NT2/D1 (cell line): ENCODE measurements at regions not wholly inside any gene's neighbourhood (a gene's known extent, or its start where the extent isn't known, plus 50 kb on each side); places are given as distances from the start of the nearest gene placed in this dataset.
"Not testable (repeated sequence)": the region's sequence is repeated elsewhere in the genome, so short reads cannot be mapped to it uniquely, and the experiment has no call there.

Experiments used
- DNase-seq: peaks from one replicate; pipeline ENCODE4 v3.0.0-alpha.2; 2011; ENCODE audit warnings: low read depth, low spot score
- H3K27me3 ChIP-seq: 2 replicates; pipeline ENCODE4 v1.6.0; 2011; ENCODE audit warnings: mild to moderate bottlenecking; ENCODE audit not compliant: insufficient read length, insufficient read depth
- H3K36me3 ChIP-seq: 2 replicates; pipeline ENCODE4 v1.6.1; 2011; ENCODE audit warnings: mild to moderate bottlenecking, low read length, mixed read lengths; ENCODE audit not compliant: insufficient read depth, insufficient read length
- H3K4me1 ChIP-seq: 2 replicates; pipeline ENCODE4 v1.5.1; 2011; ENCODE audit not compliant: insufficient read depth, insufficient read length
- H3K4me3 ChIP-seq: 2 replicates; pipeline ENCODE4 v1.5.1; 2011; ENCODE audit warnings: low read depth; ENCODE audit not compliant: insufficient read length
- H3K9ac ChIP-seq: 2 replicates; pipeline ENCODE4 v1.6.0; 2011; ENCODE audit warnings: low read depth; ENCODE audit not compliant: insufficient read length
- H3K9me3 ChIP-seq: 2 replicates; pipeline ENCODE4 v1.5.1; 2011; ENCODE audit warnings: mild to moderate bottlenecking, low read length; ENCODE audit not compliant: insufficient read depth
- SUZ12 ChIP-seq: IDR thresholded peaks from 2 replicates; pipeline ENCODE4 v1.6.1; 2011; ENCODE audit not compliant: insufficient read length, insufficient read depth; ENCODE audit errors: extremely low read depth
- YY1 ChIP-seq: IDR thresholded peaks from 2 replicates; pipeline ENCODE4 v1.6.1; 2011; ENCODE audit not compliant: insufficient read length, insufficient read depth
- ZNF274 ChIP-seq: IDR thresholded peaks from 2 replicates; pipeline ENCODE4 v1.6.1; 2011; ENCODE audit warnings: mild to moderate bottlenecking, low read depth, low read length

DNA sequence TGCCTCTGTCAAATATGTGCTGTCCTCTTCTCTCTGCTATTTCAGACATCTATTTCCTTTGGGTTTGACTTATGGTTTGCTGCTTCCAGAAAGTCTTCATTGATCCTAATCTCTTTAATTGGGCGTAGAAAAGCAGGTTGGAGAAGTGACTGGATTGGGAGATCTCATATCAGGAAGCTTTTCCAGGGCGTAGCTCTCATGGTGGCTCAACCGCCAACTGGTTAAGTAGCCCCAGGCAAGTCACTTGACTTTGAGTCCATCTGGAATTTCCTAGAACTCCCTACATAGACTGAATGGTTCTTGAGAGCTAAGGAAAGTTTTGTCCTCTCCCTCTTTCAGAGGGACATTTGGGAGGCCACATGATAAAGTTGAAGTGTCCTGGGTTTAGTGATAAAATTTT lies 192.3 kb upstream of the GLRA1 start:
- no peaks in the 10 kb centered on the region for H3K36me3 ChIP-seq
- TF ChIP-seq ZNF274 (no peak), SUZ12 (no peak), YY1 (no peak)

DNA sequence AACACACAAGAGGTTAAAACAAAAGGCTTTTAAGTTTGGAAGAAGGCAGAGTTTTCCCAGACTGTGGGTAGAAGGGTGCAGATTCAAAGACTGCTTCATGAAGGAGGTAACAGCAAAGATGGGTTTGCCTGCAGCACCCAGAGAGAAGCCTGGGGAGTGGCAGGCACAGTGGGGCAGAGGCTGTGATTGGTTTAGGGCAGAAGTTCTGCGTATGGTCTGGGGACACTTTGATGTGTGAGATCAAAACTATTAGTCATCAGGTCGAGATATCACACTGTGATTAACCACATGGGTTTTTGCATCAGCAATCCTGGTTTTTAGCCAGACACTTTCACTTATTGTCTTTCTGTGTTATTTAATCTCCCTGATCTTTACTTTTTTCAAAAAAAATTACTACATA lies 188.8 kb upstream of the GLRA1 start:
- DNase-seq, result no peak
- H3K4me3 ChIP-seq, result no peak overlapping the region
- H3K36me3 ChIP-seq, result no peaks in the 10 kb centered on the region
- TF ChIP-seq YY1, result no peak
- TF ChIP-seq ZNF274, result no peak
- TF ChIP-seq SUZ12, result no peak
- H3K4me1 ChIP-seq, result no peaks in the 10 kb centered on the region
- H3K9ac ChIP-seq, result no peak overlapping the region
- no peaks in the 10 kb centered on the region for H3K27me3 ChIP-seq
- H3K9me3 ChIP-seq, result no peaks in the 10 kb centered on the region

More for the DNA sequence above, 192.3 kb upstream of the GLRA1 start:
- no peaks in the 10 kb centered on the region for H3K4me1 ChIP-seq
- no peak overlapping the region for H3K4me3 ChIP-seq
- DNase-seq, result no peak
- no peak overlapping the region for H3K9ac ChIP-seq
- no peaks in the 10 kb centered on the region for H3K27me3 ChIP-seq
- no peaks in the 10 kb centered on the region for H3K9me3 ChIP-seq

DNA sequence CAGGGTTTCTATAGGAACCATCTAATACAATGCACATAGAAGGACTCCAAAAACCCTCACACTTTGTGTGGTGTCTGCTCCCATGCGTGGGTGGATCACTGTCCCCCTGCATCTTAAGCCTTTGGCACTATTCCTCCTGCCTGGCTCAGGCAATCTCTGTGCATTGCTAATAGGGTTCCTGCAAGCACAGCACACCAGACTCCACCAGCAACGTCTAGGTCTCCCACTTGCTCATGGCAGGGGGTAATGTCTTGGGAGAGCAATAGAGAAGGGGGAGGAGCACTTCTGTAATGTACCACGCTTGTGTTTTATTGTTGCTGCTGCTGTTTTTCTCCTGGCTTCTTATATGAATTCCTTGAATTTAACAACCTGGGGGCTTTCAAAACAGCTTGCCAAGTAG lies 182.6 kb upstream of the GLRA1 start:
- no peaks in the 10 kb centered on the region for H3K27me3 ChIP-seq
- no peak overlapping the region for H3K4me3 ChIP-seq
- no peak overlapping the region for H3K9ac ChIP-seq
- no peak for DNase-seq
- TF ChIP-seq ZNF274 (no peak), SUZ12 (no peak), YY1 (no peak)
- H3K36me3 ChIP-seq, result no peaks in the 10 kb centered on the region
- H3K9me3 ChIP-seq, result peaks cover 2% of the 10 kb centered on the region; the same call in 1 of the 2 replicates
- H3K4me1 ChIP-seq, result peaks cover 5% of the 10 kb centered on the region

DNA sequence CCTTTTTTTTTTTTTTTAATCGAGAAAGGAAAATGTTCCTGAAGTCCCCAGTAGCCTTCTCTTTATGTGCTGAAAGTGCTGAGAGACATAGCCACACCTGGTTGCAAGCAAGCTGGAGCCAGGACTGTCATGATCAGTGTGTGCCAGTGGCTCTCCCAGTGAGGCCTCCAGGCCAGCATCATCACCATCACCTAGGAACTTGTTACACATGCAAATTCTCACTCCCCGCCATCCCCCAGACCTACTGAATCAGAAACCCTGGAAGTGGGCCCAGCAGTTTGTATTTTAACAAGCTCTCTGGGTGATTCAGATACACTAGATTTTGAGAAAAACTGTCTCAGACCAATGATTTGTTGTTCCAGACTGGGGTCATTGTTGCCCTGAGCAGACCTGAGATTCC lies 181.9 kb upstream of the GLRA1 start:
- Histone ChIP-seq H3K9ac (no peak overlapping the region), H3K36me3 (no peaks in the 10 kb centered on the region), H3K27me3 (no peaks in the 10 kb centered on the region), H3K4me3 (no peak overlapping the region), H3K4me1 (peaks cover 5% of the 10 kb centered on the region), H3K9me3 (peaks cover 6% of the 10 kb centered on the region; the same call in 1 of the 2 replicates)
- TF ChIP-seq ZNF274 (no peak), YY1 (no peak), SUZ12 (no peak)
- DNase-seq, result no peak

DNA sequence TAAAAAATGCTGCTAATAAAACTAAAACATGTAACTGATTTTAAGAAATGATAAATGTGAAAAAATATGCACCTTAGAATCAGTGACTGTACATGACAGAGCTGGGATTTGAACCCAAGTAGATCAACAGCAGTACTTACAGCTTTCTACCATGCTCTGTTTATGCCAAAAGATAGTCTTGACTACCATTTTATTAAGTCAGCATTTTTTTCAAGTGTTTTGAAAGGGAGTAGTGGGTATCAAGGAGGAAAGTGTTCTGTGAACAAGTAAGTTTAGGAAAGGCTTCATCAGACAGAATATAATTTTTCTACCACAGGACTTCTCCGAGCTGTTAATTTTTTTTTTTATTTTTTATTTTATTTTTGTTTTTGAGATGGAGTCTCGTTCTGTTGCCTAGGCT lies 180.4 kb upstream of the GLRA1 start:
- TF ChIP-seq SUZ12, result no peak
- TF ChIP-seq ZNF274, result no peak
- TF ChIP-seq YY1, result no peak
- Histone ChIP-seq H3K9ac (no peak overlapping the region), H3K27me3 (no peaks in the 10 kb centered on the region), H3K4me1 (peaks cover 5% of the 10 kb centered on the region), H3K36me3 (no peaks in the 10 kb centered on the region), H3K9me3 (peaks cover 6% of the 10 kb centered on the region; the same call in 1 of the 2 replicates), H3K4me3 (no peak overlapping the region)
- no peak for DNase-seq

DNA sequence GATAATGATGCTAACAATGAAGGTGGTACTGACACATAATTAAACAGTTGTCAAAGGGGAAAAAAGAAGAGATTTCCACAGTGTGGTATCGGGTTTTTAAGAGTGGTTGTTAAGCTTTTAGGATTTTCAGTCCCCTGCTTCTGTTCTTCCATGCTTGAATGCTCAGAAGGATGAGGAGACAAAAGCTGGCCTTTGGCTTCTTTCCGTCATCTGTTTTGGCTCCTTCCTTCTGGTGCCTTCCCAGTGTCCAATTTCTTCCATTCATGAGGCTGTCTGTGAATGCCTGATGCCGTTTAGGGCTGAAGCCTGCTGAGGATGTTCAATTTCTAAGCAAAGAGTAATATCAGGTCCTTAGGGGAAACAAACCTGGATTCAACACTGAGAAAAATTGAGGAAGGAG lies 179.6 kb upstream of the GLRA1 start:
- Histone ChIP-seq H3K27me3 (no peaks in the 10 kb centered on the region), H3K4me3 (no peak overlapping the region), H3K4me1 (peaks cover 5% of the 10 kb centered on the region), H3K9me3 (peaks cover 6% of the 10 kb centered on the region; the same call in 1 of the 2 replicates), H3K36me3 (no peaks in the 10 kb centered on the region), H3K9ac (no peak overlapping the region)
- no peak for DNase-seq
- TF ChIP-seq YY1, result no peak
- no peak for TF ChIP-seq SUZ12
- TF ChIP-seq ZNF274, result no peak

DNA sequence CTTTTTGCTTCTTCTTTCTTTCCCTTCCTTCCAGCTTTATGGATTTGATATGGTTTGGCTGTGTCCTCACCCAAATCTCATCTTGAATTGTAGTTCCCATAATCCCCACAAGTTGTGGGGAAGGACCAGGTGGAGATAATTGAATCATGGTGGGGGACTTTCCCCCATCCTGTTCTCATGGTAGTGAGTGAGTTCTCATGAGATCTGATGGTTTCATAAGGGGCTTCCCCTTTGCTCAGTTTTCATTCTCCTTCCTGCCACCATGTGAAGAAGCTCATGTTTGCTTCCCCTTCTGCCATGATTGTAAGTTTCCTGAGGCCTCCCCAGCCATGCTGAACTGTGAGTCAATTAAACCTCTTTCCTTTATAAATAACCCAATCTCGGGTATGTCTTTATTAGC lies 178.3 kb upstream of the GLRA1 start:
- not testable (repeated sequence) for H3K36me3 ChIP-seq, H3K4me3 ChIP-seq, DNase-seq, H3K27me3 ChIP-seq, H3K9ac ChIP-seq, H3K4me1 ChIP-seq, H3K9me3 ChIP-seq

DNA sequence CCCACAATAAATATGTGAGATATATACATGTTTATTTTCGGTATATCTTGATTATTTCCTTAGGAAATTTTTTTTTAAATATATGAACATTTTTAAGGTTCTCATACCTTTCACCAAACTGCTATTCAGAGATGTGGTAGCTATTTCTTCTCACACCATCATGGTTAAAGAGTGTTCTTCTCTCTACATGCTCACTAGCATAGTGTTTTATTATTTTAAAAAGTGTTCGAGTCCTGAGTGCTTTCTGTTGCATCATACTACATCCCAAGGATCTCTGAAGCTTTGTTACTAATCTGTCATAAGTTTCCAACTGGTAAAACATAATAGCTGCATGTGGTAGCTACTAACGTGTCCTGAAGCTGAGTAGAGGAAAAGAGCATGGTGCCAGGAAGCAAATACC lies 177.4 kb upstream of the GLRA1 start:
- Histone ChIP-seq H3K36me3 (no peaks in the 10 kb centered on the region), H3K27me3 (no peaks in the 10 kb centered on the region), H3K4me3 (no peak overlapping the region), H3K4me1 (peaks cover 5% of the 10 kb centered on the region), H3K9me3 (peaks cover 6% of the 10 kb centered on the region; the same call in 1 of the 2 replicates), H3K9ac (no peak overlapping the region)
- TF ChIP-seq SUZ12, result no peak
- no peak for TF ChIP-seq YY1
- no peak for TF ChIP-seq ZNF274
- no peak for DNase-seq
